NOMO-1 treated with DMSO at 0.1 percent for 48 hours (cell line): ENCODE measurements at regions not wholly inside any gene's neighbourhood (a gene's known extent, or its start where the extent isn't known, plus 50 kb on each side); places are given as distances from the start of the nearest gene placed in this dataset.
"Not testable (repeated sequence)": the region's sequence is repeated elsewhere in the genome, so short reads cannot be mapped to it uniquely, and the experiment has no call there.

Experiments
- DNase-seq: peaks from one replicate; lab custom pipeline; 2025; ENCODE audit not compliant: unreplicated experiment; lab: John Stamatoyannopoulos, UW

- DNase-seq = peak; percentile 30
These were observed 162.5 kb upstream of the KIF2A start for GRCh38 chr5:62143268-62144229.

DNA sequence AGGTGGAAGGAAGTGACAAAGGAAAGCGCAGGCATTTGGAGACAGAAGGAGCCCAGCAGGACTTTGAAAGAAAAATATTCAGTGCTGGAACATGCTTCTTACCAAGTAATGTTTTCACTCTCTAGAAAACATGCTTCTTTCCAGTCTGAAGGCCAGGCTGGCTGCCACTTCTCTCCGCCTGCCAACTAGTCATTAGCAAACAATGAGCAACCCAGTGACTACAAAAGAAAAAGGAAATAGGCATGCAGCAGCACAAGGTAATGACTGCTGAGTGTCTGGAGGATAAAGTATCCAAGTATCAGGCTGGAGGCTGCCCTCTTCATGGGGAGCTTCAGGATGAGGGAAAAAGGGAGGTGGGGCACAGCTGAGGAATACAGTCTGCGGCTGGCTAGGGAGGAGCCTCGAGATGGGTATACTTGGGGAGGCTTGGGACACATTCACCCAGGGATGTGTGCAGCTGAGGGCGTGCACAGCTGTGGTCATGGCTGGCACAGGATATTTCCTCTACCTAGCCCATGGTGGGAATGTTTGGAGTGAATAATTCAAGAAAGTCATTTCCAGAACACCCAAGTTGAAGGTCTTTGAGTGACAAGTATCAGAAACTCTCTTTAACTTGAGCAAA is 161.5 kb upstream of the KIF2A start:
- DNase-seq = no peak

- peak; percentile 36 for DNase-seq
These were observed 156.1 kb upstream of the KIF2A start for GRCh38 chr5:62149879-62150278.

GRCh38 chr5:62152394-62153087 is 153.5 kb upstream of the KIF2A start:
- DNase-seq = no peak

DNA sequence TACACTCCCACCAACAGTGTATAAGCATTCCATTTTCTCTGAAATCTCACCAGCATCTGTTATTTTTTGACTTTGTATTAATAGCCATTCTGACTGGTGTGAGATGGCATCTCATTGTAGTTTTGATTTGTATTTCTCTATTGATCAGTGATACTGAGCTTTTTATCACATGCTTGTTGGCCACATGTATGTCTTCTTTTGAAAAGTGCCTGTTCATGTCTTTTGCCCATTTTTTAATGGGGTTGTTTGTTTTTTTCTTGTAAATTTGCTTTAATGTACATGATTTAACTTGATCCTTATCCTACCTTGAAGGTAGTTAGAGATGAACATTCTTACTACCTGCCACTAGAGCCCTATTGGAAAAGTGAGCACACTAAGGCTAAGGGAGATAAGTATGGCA is 151.2 kb upstream of the KIF2A start:
- DNase-seq = no peak

GRCh38 chr5:62155988-62156387 is 150.0 kb upstream of the KIF2A start:
- DNase-seq = no peak

DNA sequence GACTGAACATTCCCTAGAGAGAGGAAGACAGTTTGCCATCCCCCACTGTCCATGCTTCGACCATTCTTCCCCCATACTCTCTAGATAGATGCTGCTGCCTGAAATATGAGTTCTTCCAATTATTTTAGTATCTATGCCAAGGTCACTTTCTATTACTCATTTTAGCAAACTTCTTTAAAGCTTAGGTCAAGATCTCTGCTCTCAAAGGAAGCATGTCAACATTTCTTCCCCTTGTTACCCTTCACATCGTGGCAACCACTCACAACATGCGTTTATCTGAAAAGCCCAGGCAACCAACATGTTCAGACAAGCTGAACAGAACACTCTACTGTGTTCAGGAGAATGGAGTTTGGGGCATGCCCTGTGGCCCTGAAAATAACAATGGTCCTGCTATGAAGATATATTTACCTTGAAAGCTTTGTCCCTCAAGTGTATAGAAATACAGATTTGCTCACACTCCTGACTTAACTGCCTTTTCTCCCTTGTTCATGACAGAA is 138.4 kb upstream of the KIF2A start:
- DNase-seq = no peak

- no peak for DNase-seq
These were observed 137.3 kb upstream of the KIF2A start for GRCh38 chr5:62168506-62169281.

DNA sequence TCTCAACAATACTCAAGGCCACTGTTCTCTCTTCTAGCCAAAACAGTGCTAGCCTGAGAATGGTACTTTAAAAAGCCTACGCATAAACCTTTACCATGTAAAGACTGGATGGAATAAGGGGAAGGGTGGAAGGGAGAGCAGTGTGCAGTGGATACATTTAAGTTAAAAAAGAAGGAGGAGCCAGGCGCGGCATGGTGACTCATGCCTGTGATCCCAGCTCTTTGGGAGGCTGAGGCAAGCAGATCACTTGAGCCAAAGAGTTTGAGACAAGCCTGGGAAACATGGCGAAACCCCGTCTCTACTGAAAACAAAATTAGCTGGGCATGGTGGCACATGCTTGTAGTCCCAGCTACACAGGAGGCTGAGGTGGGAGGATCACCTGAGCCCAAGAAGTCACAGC is 127.7 kb upstream of the KIF2A start:
- no peak for DNase-seq

- DNase-seq = no peak
These were observed 123.2 kb upstream of the KIF2A start for GRCh38 chr5:62182802-62183201.

DNA sequence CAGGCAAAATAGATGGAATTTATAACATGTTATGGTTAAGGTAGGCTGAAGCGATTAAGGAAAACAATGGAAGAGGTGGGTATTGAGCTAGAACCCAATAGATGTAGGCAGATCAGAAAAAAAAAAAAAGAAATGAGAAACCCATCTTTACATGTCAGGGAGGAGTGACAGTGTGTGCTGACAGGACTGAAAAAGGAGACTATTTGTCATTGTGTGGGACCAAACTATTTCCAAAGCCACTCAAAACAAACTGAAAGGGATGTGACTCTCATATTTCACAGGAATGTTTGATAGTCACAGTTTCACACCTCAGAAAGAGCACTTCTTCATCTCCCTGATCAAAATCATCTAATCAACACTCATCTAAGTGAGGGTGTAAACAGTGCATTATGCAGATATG is 122.3 kb upstream of the KIF2A start:
- no peak for DNase-seq

DNA sequence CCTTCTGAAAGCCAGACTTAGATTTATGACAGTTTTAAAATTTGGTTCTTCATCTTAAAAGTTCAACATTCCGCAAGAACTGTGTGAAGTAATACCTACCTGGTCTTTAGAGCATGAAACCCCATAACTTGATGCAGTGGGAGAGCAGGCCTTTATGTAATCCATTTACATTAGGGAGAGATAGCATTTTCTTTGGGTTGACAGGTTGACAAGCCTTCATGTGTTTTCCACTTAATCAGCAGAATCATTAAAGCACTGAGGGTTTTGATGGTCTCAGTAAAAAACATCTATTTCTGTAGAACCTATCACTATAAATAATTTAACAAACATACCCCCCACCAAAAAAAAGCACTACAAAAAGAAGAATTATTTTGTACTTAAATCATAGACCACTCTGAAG is 121.6 kb upstream of the KIF2A start:
- DNase-seq = no peak

DNA sequence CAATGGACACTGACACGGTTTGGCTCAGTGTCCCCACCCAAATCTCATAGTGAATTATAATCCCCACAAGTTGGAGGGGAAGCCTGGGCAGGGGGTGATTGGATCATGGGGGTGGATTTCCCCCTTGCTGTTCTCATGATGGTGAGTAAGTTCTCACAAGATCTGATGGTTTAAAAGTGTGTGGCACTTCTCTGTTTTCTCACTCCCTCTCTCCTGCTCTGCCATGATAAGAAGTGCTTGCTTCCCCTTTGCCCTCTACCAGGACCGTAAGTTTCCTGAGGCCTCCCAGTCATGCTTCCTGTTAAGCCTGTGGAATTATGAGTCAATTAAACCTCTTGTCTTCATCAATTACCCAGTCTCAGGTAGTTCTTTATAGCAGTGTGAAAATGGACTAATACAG is 115.8 kb upstream of the KIF2A start:
- no peak for DNase-seq

- no peak for DNase-seq
These were observed 115.1 kb upstream of the KIF2A start for GRCh38 chr5:62190931-62191330.

DNA sequence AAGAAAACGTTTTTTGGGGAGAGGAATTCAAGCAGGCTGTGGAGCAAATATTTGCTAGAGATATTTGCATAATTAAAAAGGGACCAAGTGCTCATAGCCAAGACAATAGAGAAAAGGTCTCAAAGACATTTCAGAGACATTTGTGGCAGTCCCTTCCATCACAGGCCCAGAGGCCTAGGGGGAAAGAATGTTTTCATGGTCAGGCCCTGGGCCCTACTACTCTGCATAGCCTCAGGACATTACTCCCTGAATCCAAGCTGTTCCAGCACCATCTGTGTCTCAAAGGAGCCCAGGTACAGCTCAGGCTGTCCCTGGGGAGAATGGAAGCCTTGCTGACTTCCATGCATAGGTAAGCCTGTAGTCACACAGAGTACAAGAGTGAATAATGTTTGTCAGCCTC is 113.0 kb upstream of the KIF2A start:
- DNase-seq = no peak

DNA sequence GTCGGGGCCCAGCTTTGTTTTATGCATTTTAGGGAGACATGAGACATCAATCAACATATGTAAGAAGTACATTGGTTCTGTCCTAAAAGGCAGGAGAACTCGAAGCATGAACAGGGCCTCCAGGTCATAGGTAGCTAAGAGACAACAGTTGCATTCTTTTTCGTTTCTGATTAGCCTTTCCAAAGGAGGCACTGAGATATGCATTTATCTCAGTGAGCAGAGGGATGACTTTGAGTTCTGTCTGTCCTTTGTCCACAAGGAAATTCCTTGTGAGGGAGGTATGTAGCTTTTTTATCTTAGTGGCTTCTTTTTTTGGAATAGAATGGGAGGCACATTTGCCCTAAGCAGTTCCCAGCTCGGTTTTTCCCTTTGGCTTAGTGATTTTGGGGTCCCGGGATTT is 109.5 kb upstream of the KIF2A start:
- not testable (repeated sequence) for DNase-seq

DNA sequence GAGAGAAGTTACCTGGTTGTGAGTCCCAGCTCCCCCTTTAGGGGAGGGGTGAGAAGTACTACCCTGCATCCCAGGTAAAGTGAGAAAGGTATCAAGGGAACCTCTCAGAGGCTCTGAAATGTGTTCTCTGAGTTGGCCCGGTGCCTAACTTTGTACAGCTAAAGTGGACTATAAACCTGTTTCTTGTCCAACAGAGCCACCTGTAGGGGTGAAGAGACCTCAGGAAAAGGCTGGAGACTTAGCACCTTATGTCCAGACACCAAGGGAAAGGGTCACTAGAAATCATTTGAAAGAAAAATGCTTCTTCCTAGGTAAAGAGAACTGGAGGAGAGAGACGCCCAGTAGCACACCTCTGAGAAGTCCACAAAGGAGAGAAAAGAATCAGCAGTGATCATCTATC is 108.3 kb upstream of the KIF2A start:
- no peak for DNase-seq

- no peak for DNase-seq
These were observed 107.6 kb upstream of the KIF2A start for GRCh38 chr5:62198421-62198820.

- DNase-seq = no peak
These were observed 106.0 kb upstream of the KIF2A start for GRCh38 chr5:62199792-62200716.
